Gastrocnemius medialis (tissue), 4 donors: ENCODE measurements at regions not wholly inside any gene's neighbourhood (a gene's known extent, or its start where the extent isn't known, plus 50 kb on each side); places are given as distances from the start of the nearest gene placed in this dataset.

Source experiments
- ATAC-seq, 2 donors: fragments of 150-250 bp; one replicate each; pipeline ENCODE4 v1.9.1; 2016
- DNase-seq, 2 donors: peaks; one replicate each; pipeline ENCODE4 v3.0.0-alpha.2; 2019
- H3K27ac ChIP-seq, 4 donors: fragments of 200-600 bp; sonication (generic); 1 replicate in 1 of 4; 2 replicates in 3 of 4; pipeline ENCODE4 v1.5.1; 2016 to 2018; ENCODE audit warnings: mild to moderate bottlenecking in 2 of 4, moderate library complexity in 1 of 4
- H3K27me3 ChIP-seq, 3 donors: fragments of 200-600 bp; sonication (generic) in 2 of 3; 1 replicate in 1 of 3; 2 replicates in 2 of 3; pipeline versions ENCODE4 v1.5.1 to v1.6.0; 2016 to 2019; ENCODE audit warnings: mild to moderate bottlenecking in 1 of 3, moderate library complexity in 1 of 3
- H3K36me3 ChIP-seq, 2 donors: fragments of 200-600 bp; sonication (generic) in 1 of 2; one replicate each; pipeline ENCODE4 v1.5.1; 2017 to 2018
- H3K4me1 ChIP-seq, 2 donors: fragments of 200-600 bp; sonication (generic) in 1 of 2; one replicate each; pipeline ENCODE4 v1.5.1; 2016 to 2017; ENCODE audit warnings: mild to moderate bottlenecking in 2 of 2
- H3K4me3 ChIP-seq, 4 donors: fragments of 200-600 bp; sonication (generic) in 3 of 4; 1 replicate in 1 of 4; 2 replicates in 3 of 4; pipeline ENCODE4 v1.5.1; 2016 to 2019; ENCODE audit warnings: mild to moderate bottlenecking in 2 of 4
- H3K9me3 ChIP-seq, 3 donors: fragments of 200-600 bp; sonication (generic) in 2 of 3; 1 replicate in 1 of 3; 2 replicates in 2 of 3; pipeline ENCODE4 v1.5.1; 2016 to 2019
- POLR2A ChIP-seq, 2 donors: fragments of 450-650 bp; IDR thresholded peaks; one replicate each; pipeline ENCODE4 v1.6.1; 2017; ENCODE audit warnings: antibody characterized with exemption in 2 of 2, mild to moderate bottlenecking in 2 of 2, moderate library complexity in 2 of 2
- in situ Hi-C, 4 donors: fragments of 200-750 bp; cut with MboI; loops; one replicate each; pipeline versions ENCODE4 v1.15.0 to v1.8.0; 2017; ENCODE audit warnings: low sequenced_read_pairs in 4 of 4
- intact Hi-C: fragments of 100-400 bp; cut with DNase I; formaldehyde crosslinking; loops from one replicate; pipeline ENCODE4 v1.15.1; 2023; ENCODE audit warnings: low total_unique reads
- TF ChIP-seq, protein P1 (sequence below), 5 experiments: fragments of 450-650 bp in 3 of 5; fragments of 200-600 bp in 2 of 5; sonication (generic) in 2 of 5; IDR thresholded peaks in 4 of 5; conservative IDR thresholded peaks in 1 of 5; 1 replicate in 4 of 5; 2 replicates in 1 of 5; pipeline ENCODE4 v1.5.1; 2016 to 2019; ENCODE audit warnings: antibody characterized with exemption in 5 of 5, mild to moderate bottlenecking in 3 of 5, moderate library complexity in 3 of 5

DNA sequence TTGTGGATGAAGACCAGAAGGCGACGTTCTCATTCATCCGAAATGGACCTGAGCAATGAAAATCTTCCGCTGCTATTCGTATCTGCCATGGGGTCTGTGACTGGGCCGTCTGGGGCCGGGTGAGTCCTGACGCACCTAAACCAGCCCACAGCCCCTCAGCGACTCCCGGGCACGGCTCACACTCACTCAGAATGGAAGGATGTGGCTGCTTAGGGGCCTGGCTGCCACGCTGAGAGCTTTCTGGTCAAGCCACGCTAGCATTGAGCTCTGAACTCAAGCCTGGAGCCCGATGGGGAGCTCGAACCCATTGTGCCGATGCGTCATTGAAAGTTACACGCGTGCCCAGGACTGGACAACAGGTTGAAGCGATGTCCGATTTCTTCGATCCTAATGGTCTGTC, 97.8 kb downstream of the MRPL36 start:
- no peak overlapping the region for H3K27ac ChIP-seq
- TF ChIP-seq, protein P1, sequence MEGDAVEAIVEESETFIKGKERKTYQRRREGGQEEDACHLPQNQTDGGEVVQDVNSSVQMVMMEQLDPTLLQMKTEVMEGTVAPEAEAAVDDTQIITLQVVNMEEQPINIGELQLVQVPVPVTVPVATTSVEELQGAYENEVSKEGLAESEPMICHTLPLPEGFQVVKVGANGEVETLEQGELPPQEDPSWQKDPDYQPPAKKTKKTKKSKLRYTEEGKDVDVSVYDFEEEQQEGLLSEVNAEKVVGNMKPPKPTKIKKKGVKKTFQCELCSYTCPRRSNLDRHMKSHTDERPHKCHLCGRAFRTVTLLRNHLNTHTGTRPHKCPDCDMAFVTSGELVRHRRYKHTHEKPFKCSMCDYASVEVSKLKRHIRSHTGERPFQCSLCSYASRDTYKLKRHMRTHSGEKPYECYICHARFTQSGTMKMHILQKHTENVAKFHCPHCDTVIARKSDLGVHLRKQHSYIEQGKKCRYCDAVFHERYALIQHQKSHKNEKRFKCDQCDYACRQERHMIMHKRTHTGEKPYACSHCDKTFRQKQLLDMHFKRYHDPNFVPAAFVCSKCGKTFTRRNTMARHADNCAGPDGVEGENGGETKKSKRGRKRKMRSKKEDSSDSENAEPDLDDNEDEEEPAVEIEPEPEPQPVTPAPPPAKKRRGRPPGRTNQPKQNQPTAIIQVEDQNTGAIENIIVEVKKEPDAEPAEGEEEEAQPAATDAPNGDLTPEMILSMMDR (IDR thresholded peaks at IDR 0.05 in 4 of 5, conservative IDR thresholded peaks at IDR 0.05 in 1 of 5), result no peak
- no peak for TF ChIP-seq POLR2A (IDR thresholded peaks at IDR 0.05)
- H3K27me3 ChIP-seq, result peaks cover 0 to 3% (median 0%) of the 10 kb centered on the region in 3 donors
- no peak overlapping the region for H3K4me3 ChIP-seq
- H3K4me1 ChIP-seq, result no peaks in the 10 kb centered on the region
- H3K36me3 ChIP-seq, result no peaks in the 10 kb centered on the region
- no peak for ATAC-seq
- no peak for DNase-seq
- intact Hi-C loops (no loop called here), in situ Hi-C loops (no loop called here)
- no peaks in the 10 kb centered on the region for H3K9me3 ChIP-seq

- no peaks in the 10 kb centered on the region for H3K4me1 ChIP-seq
- H3K27me3 ChIP-seq, result peaks cover 0 to 3% (median 0%) of the 10 kb centered on the region in 3 donors
- H3K9me3 ChIP-seq, result no peaks in the 10 kb centered on the region
- TF ChIP-seq, protein P1 (IDR thresholded peaks at IDR 0.05 in 4 of 5, conservative IDR thresholded peaks at IDR 0.05 in 1 of 5), result no peak
- no peak for TF ChIP-seq POLR2A (IDR thresholded peaks at IDR 0.05)
- no peak overlapping the region for H3K4me3 ChIP-seq
- no peaks in the 10 kb centered on the region for H3K36me3 ChIP-seq
- intact Hi-C loops, result no loop called here
- ATAC-seq, result no peak
- no peak overlapping the region for H3K27ac ChIP-seq
- DNase-seq, result no peak
- in situ Hi-C loops, result no loop called here
Observed at GRCh38 chr5:1701216-1701864, 98.3 kb downstream of the MRPL36 start.

DNA sequence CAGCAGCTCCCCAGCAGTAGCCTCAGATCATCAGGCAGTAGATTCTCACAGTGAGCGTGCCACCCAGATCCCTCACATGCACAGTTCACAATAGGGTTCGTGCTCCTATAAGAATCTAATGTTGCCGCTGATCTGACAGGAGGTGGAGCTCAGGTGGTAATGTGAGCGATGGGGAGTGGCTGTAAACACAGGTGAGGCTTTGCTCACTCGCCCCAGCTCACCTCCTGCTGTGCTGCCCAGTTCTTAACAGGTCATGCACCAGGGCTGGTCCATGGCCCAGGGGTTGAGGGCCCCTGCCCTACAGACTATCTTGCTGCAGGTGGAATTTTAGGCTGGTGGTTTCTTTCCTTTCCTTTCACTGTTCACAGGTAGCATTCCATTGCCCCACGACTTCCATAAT, 100.2 kb downstream of the MRPL36 start:
- Histone ChIP-seq H3K36me3 (no peaks in the 10 kb centered on the region), H3K27ac (no peak overlapping the region), H3K9me3 (no peaks in the 10 kb centered on the region), H3K4me1 (no peaks in the 10 kb centered on the region), H3K27me3 (peaks cover 0 to 3% (median 0%) of the 10 kb centered on the region in 3 donors), H3K4me3 (no peak overlapping the region)
- no peak for TF ChIP-seq POLR2A (IDR thresholded peaks at IDR 0.05)
- intact Hi-C loops, result no loop called here
- ATAC-seq, result no peak
- no peak for DNase-seq
- in situ Hi-C loops, result no loop called here

DNA sequence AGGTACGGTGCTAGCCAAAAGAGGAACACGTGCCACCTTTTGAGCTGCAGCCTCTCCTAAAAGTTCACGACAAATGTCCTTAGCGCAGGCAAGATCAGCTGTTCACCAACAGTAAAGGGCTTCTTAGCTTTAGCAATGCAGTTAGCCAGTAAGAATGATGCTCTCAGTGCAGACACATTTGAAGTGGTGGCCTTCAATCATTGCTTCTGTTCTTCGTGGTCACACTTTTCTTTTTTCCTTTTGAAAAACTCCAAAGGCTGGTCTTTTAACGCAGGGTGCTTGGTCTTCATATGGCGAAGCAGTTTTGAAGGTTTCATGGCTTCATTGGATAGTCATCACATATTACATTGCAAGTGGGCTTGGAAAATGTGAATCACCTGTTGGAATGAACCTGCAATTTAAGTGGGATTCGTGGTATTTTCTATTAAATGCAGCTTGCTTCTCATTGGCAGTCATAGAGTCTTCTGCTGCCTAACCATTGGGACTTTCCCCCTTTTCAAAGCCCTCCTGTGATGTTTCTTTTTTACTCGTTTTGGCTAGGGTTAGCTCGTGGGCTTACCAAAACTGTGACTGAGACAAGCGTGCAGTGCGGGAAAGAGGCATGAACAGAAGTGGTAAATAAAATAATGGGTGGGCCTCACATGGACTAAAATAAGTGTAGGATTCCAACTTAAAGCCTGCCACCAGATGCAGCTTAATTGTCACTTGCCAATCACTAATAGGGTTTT, 100.9 kb downstream of the MRPL36 start:
- in situ Hi-C loops (no loop called here), intact Hi-C loops (no loop called here)
- peaks cover 0 to 3% (median 0%) of the 10 kb centered on the region in 3 donors for H3K27me3 ChIP-seq
- H3K27ac ChIP-seq, result no peak overlapping the region
- H3K36me3 ChIP-seq, result no peaks in the 10 kb centered on the region
- no peak for DNase-seq
- no peak for ATAC-seq
- no peak for TF ChIP-seq POLR2A (IDR thresholded peaks at IDR 0.05)
- TF ChIP-seq, protein P1 (IDR thresholded peaks at IDR 0.05 in 4 of 5, conservative IDR thresholded peaks at IDR 0.05 in 1 of 5), result no peak
- no peak overlapping the region for H3K4me3 ChIP-seq
- H3K4me1 ChIP-seq, result no peaks in the 10 kb centered on the region
- H3K9me3 ChIP-seq, result no peaks in the 10 kb centered on the region

DNA sequence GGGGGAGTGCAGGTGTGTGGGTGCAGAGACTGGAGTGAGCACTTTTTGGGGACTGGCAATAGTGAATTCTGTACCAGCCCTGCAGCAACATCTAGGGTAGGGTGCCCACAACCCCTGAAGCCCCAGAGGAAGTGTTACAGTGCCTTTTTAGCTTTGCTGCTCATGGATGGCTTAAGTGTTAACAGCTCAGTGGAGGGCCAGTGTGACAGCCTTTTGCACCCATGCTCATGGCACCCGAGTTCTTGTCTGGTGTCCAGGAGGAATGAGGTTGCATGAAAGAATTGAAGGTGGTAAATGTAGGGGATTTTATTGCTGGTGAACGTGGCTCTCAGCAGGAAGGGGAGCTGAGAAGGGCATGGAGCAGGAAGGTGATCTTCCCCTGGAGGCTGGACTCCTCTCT, 107.3 kb downstream of the MRPL36 start:
- Histone ChIP-seq H3K9me3 (no peaks in the 10 kb centered on the region), H3K36me3 (no peaks in the 10 kb centered on the region), H3K4me1 (no peaks in the 10 kb centered on the region), H3K27ac (no peak overlapping the region), H3K4me3 (no peak overlapping the region), H3K27me3 (no peaks in the 10 kb centered on the region)
- intact Hi-C loops, result no loop called here
- DNase-seq, result no peak
- ATAC-seq, result no peak
- in situ Hi-C loops, result no loop called here
- TF ChIP-seq, protein P1 (IDR thresholded peaks at IDR 0.05 in 4 of 5, conservative IDR thresholded peaks at IDR 0.05 in 1 of 5), result no peak
- TF ChIP-seq POLR2A (IDR thresholded peaks at IDR 0.05), result no peak
